ENCODE measurements at regions not wholly inside any gene's neighbourhood (a gene's known extent, or its start where the extent isn't known, plus 50 kb on each side); places are given as distances from the start of the nearest gene placed in this dataset.

GRCh38 chr2:226529556-226529955 lies 270.1 kb downstream of the IRS1 start:
- no peak for DNase-seq (ENCODE audit: low spot score)

GRCh38 chr2:226526716-226527115 lies 272.9 kb downstream of the IRS1 start:
- DNase-seq (ENCODE audit: low spot score), result no peak

GRCh38 chr2:226524381-226524843 lies 275.2 kb downstream of the IRS1 start:
- no peak for DNase-seq (ENCODE audit: low spot score)

GRCh38 chr2:226520723-226521122 lies 278.9 kb downstream of the IRS1 start:
- DNase-seq (ENCODE audit: low spot score), result no peak

GRCh38 chr2:226515344-226516055 lies 284.1 kb downstream of the IRS1 start:
- DNase-seq (ENCODE audit: low spot score), result no peak

- DNase-seq (ENCODE audit: low spot score), result no peak
These were observed 284.7 kb downstream of the IRS1 start for GRCh38 chr2:226514895-226515294.

- no peak for DNase-seq (ENCODE audit: low spot score)
These were observed 288.3 kb downstream of the IRS1 start for GRCh38 chr2:226511311-226511710.

GRCh38 chr2:226508683-226509082 lies 290.9 kb downstream of the IRS1 start:
- DNase-seq (ENCODE audit: low spot score), result no peak

GRCh38 chr2:226508005-226508404 lies 291.6 kb downstream of the IRS1 start:
- DNase-seq (ENCODE audit: low spot score), result no peak

- no peak for DNase-seq (ENCODE audit: low spot score)
These were observed 302.3 kb downstream of the IRS1 start for GRCh38 chr2:226497146-226497909.

GRCh38 chr2:226496273-226496550 lies 303.4 kb downstream of the IRS1 start:
- DNase-seq (ENCODE audit: low spot score), result no peak

- DNase-seq (ENCODE audit: low spot score), result no peak
These were observed 304.0 kb downstream of the IRS1 start for GRCh38 chr2:226495466-226496272.

GRCh38 chr2:226491112-226491511 lies 308.5 kb downstream of the IRS1 start:
- DNase-seq (ENCODE audit: low spot score), result no peak

- no peak for DNase-seq (ENCODE audit: low spot score)
These were observed 309.7 kb downstream of the IRS1 start for GRCh38 chr2:226489775-226490541.

GRCh38 chr2:226488034-226488433 lies 311.6 kb downstream of the IRS1 start:
- DNase-seq (ENCODE audit: low spot score), result no peak

GRCh38 chr2:226487573-226487972 lies 312.0 kb downstream of the IRS1 start:
- no peak for DNase-seq (ENCODE audit: low spot score)

- DNase-seq (ENCODE audit: low spot score), result no peak
These were observed 315.6 kb downstream of the IRS1 start for GRCh38 chr2:226483745-226484619.

- no peak for DNase-seq (ENCODE audit: low spot score)
These were observed 316.5 kb downstream of the IRS1 start for GRCh38 chr2:226483143-226483542.

GRCh38 chr2:226478109-226478809 lies 321.4 kb downstream of the IRS1 start:
- DNase-seq (ENCODE audit: low spot score), result no peak

Data from ureter (tissue), 1 donor.